SK-N-MC (cell line): ENCODE measurements at regions not wholly inside any gene's neighbourhood (a gene's known extent, or its start where the extent isn't known, plus 50 kb on each side); places are given as distances from the start of the nearest gene placed in this dataset.

Source experiments
- DNase-seq: peaks from one replicate; pipeline ENCODE4 v3.0.0-alpha.2; 2011; ENCODE audit warnings: low read depth, low spot score
- H3K27ac ChIP-seq: fragments of 200-600 bp; sonication (generic); 2 replicates; pipeline ENCODE4 v1.5.1; 2016; ENCODE audit warnings: mixed run types
- H3K36me3 ChIP-seq: fragments of 200-600 bp; sonication (generic); 2 replicates; pipeline ENCODE4 v1.6.1; 2017; ENCODE audit warnings: antibody characterized with exemption, low read length, mixed read lengths; ENCODE audit not compliant: insufficient read depth
- H3K4me3 ChIP-seq: fragments of 200-600 bp; sonication (generic); 2 replicates; pipeline ENCODE4 v1.5.1; 2016
- H3K9ac ChIP-seq: fragments of 200-600 bp; sonication (generic); 2 replicates; pipeline ENCODE4 v1.8.0; 2017; ENCODE audit warnings: mixed run types, mixed read lengths; ENCODE audit not compliant: insufficient read length
- H3K9me3 ChIP-seq: fragments of 200-600 bp; sonication (generic); 2 replicates; pipeline ENCODE4 v1.6.1; 2017; ENCODE audit warnings: low read depth, mild to moderate bottlenecking, antibody characterized with exemption, low read length, moderate library complexity, mixed read lengths
- EZH2 ChIP-seq: fragments of 200-600 bp; sonication (generic); IDR thresholded peaks from one replicate; pipeline ENCODE4 v1.6.1; 2017; ENCODE audit warnings: antibody characterized with exemption
- FOXP2 ChIP-seq: optimal IDR thresholded peaks from 2 replicates; pipeline ENCODE3; 2011; ENCODE audit warnings: mild to moderate bottlenecking, moderate library complexity; ENCODE audit not compliant: insufficient read depth; ENCODE audit errors: extremely low read length, control extremely low read depth
- POLR2AphosphoS5 ChIP-seq: IDR thresholded peaks from 2 replicates; pipeline ENCODE4 v1.6.1; 2012; ENCODE audit warnings: mild to moderate bottlenecking, low read depth, low read length, borderline replicate concordance

DNA sequence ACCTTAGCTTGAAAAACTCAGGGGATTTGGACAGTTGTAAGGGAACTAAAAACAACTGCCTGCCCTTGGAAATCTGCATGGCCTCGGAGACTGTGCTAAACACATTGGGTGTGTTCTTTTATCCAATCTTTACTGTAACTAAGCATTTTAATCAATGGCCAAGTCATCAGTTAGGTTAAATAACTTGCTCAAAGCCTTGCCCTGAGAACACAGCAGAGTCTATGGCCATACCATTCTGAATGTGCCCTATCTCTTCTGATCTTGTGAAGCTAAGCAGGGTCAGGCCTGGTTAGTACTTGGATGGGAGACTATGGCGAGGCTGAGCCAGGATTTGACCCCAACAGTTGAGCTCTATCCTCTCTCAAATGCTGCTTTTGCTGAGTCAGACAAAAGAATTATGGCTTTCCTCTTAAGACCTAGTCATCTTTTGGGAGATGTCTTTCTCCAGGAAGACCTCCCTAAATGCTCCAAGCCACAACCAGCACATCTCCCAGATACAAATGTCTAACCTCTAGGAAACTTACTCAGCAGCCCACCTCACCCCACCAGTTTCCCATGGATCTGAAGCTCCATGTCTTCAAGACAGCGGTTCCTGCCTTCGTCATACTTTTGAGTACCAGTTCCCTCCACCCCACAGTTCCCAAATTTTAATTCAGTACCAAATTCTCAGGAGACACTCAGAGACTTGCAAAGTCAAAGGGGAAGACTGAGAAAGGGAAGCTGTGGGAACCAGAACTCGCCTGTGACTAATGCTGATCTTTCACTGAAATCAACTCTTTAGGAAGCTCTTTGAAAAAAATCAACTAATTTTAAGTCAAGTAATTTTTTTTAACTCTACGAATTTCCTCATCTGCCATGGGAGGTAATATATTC, 336.1 kb downstream of the MAF start:
- Histone ChIP-seq H3K36me3 (no peaks in the 10 kb centered on the region), H3K9me3 (no peaks in the 10 kb centered on the region), H3K27ac (no peak overlapping the region), H3K9ac (no peak overlapping the region), H3K4me3 (no peak overlapping the region)
- no peak for DNase-seq
- TF ChIP-seq POLR2AphosphoS5 (no peak), FOXP2 (no peak), EZH2 (no peak)

DNA sequence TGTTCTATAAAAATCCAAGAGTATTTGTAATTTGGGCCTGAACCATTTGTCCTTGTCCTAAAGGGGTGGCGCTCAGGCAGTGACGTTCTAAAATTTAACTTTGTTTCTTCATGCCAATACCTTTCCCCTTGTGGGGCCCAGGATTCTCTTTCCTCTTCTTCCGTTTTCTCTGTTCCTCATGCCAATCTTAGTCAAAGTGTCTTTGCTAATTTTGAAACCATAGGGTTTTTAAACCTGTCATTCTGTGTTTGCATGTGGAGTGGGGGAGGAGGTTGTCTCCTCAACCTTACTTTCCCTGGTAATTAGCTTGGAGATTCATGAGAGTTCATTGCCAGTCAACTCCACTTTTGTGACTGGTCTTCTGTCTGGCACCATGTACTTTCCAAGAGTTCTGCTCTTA, 337.1 kb downstream of the MAF start:
- Histone ChIP-seq H3K9ac (no peak overlapping the region), H3K4me3 (no peak overlapping the region), H3K27ac (no peak overlapping the region), H3K36me3 (no peaks in the 10 kb centered on the region), H3K9me3 (no peaks in the 10 kb centered on the region)
- TF ChIP-seq EZH2, result no peak
- no peak for TF ChIP-seq FOXP2
- TF ChIP-seq POLR2AphosphoS5, result no peak
- DNase-seq, result no peak
